ENCODE measurements at regions not wholly inside any gene's neighbourhood (a gene's known extent, or its start where the extent isn't known, plus 50 kb on each side); places are given as distances from the start of the nearest gene placed in this dataset.
"Not testable (repeated sequence)": the region's sequence is repeated elsewhere in the genome, so short reads cannot be mapped to it uniquely, and the experiment has no call there.

GRCh38 chr3:6743067-6743720, 117.7 kb upstream of the GRM7 start:
- no peak for DNase-seq

- no peak for DNase-seq
These were observed 114.5 kb upstream of the GRM7 start for GRCh38 chr3:6746443-6746842.

GRCh38 chr3:6747017-6747416, 113.9 kb upstream of the GRM7 start:
- DNase-seq = no peak

GRCh38 chr3:6750782-6751181, 110.1 kb upstream of the GRM7 start:
- DNase-seq = no peak

GRCh38 chr3:6753536-6753935, 107.4 kb upstream of the GRM7 start:
- no peak for DNase-seq

GRCh38 chr3:6769532-6770396, 91.2 kb upstream of the GRM7 start:
- not testable (repeated sequence) for DNase-seq

- DNase-seq = no peak
These were observed 90.6 kb upstream of the GRM7 start for GRCh38 chr3:6770397-6770690.

- no peak for DNase-seq
These were observed 89.7 kb upstream of the GRM7 start for GRCh38 chr3:6771171-6771570.

- no peak for DNase-seq
These were observed 81.8 kb upstream of the GRM7 start for GRCh38 chr3:6779140-6779539.

- no peak for DNase-seq
These were observed 79.8 kb upstream of the GRM7 start for GRCh38 chr3:6781092-6781491.

GRCh38 chr3:6785726-6786125, 75.2 kb upstream of the GRM7 start:
- DNase-seq = no peak

GRCh38 chr3:6791161-6791560, 69.8 kb upstream of the GRM7 start:
- no peak for DNase-seq

GRCh38 chr3:6799264-6799915, 61.5 kb upstream of the GRM7 start:
- DNase-seq = peak; percentile 35

GRCh38 chr3:6803619-6804018, 57.3 kb upstream of the GRM7 start:
- no peak for DNase-seq

- no peak for DNase-seq
These were observed 55.7 kb upstream of the GRM7 start for GRCh38 chr3:6805236-6805635.

GRCh38 chr3:6806991-6807390, 53.9 kb upstream of the GRM7 start:
- DNase-seq = no peak

GRCh38 chr3:6807967-6808588, 52.8 kb upstream of the GRM7 start:
- no peak for DNase-seq

GRCh38 chr3:6809349-6809748, 51.6 kb upstream of the GRM7 start:
- no peak for DNase-seq
